Keratinocyte (primary cell): ENCODE measurements at regions not wholly inside any gene's neighbourhood (a gene's known extent, or its start where the extent isn't known, plus 50 kb on each side); places are given as distances from the start of the nearest gene placed in this dataset.

Experiments
- DNase-seq: peaks from one replicate; pipeline ENCODE4 v3.0.0-alpha.2; 2011; ENCODE audit warnings: low read depth, missing footprints, low spot score
- FAIRE-seq: peaks from 2 replicates; lab custom pipeline; 2011; peaks lifted over from hg19 to GRCh38; lab: Jason Lieb, UNC
- H2AFZ ChIP-seq: 2 replicates; pipeline ENCODE4 v1.6.0; 2012; ENCODE audit warnings: low read length, control low read depth, inconsistent platforms; ENCODE audit not compliant: control insufficient read depth
- H3K27ac ChIP-seq: 2 replicates; pipeline ENCODE4 v1.5.1; 2011; ENCODE audit warnings: low read length; ENCODE audit not compliant: control insufficient read depth, insufficient read depth
- H3K27me3 ChIP-seq: 3 replicates; pipeline ENCODE4 v1.6.0; 2011; ENCODE audit warnings: low read length; ENCODE audit not compliant: control insufficient read depth, insufficient read depth; ENCODE audit errors: extremely low read depth
- H3K36me3 ChIP-seq, 2 experiments: 2 replicates in 1 of 2; 3 replicates in 1 of 2; pipeline ENCODE4 v1.5.1; 2011; ENCODE audit warnings: low read length in 2 of 2, mild to moderate bottlenecking in 1 of 2; ENCODE audit not compliant: control insufficient read depth in 2 of 2, insufficient read depth in 2 of 2; ENCODE audit errors: extremely low read depth in 1 of 2
- H3K4me1 ChIP-seq: 3 replicates; pipeline ENCODE4 v1.5.1; 2011; ENCODE audit warnings: low read length; ENCODE audit not compliant: control insufficient read depth, insufficient read depth; ENCODE audit errors: extremely low read depth
- H3K4me2 ChIP-seq: 3 replicates; pipeline ENCODE4 v1.6.0; 2011; ENCODE audit warnings: low read depth, low read length; ENCODE audit not compliant: control insufficient read depth, insufficient read depth; ENCODE audit errors: extremely low read depth
- H3K4me3 ChIP-seq, 3 experiments: fragments of 200-600 bp in 1 of 3; sonication (generic) in 1 of 3; 2 replicates in 2 of 3; 3 replicates in 1 of 3; pipeline ENCODE4 v1.5.1; 2011 to 2016; ENCODE audit warnings: low read length in 3 of 3, mild to moderate bottlenecking in 3 of 3, control low read depth in 2 of 3, inconsistent platforms in 1 of 3, low read depth in 1 of 3, mixed read lengths in 1 of 3, mixed run types in 1 of 3, moderate library complexity in 1 of 3; ENCODE audit not compliant: control insufficient read depth in 2 of 3, insufficient read depth in 2 of 3; ENCODE audit errors: extremely low read depth in 1 of 3
- H3K79me2 ChIP-seq: 2 replicates; pipeline ENCODE4 v1.6.0; 2012; ENCODE audit warnings: low read length; ENCODE audit not compliant: control insufficient read depth, insufficient read depth
- H3K9ac ChIP-seq: 3 replicates; pipeline ENCODE4 v1.6.0; 2011; ENCODE audit warnings: low read length; ENCODE audit not compliant: control insufficient read depth, insufficient read depth; ENCODE audit errors: extremely low read depth
- H3K9me1 ChIP-seq: 3 replicates; pipeline ENCODE4 v1.6.0; 2011; ENCODE audit warnings: low read length; ENCODE audit not compliant: control insufficient read depth, insufficient read depth; ENCODE audit errors: extremely low read depth
- H3K9me3 ChIP-seq: 2 replicates; pipeline ENCODE4 v1.5.1; 2012; ENCODE audit warnings: low read depth, low read length; ENCODE audit not compliant: control insufficient read depth
- H4K20me1 ChIP-seq: 3 replicates; pipeline ENCODE4 v1.6.0; 2011; ENCODE audit warnings: low read length; ENCODE audit not compliant: control insufficient read depth, insufficient read depth; ENCODE audit errors: extremely low read depth
- EZH2 ChIP-seq: IDR thresholded peaks from one replicate; pipeline ENCODE4 v1.6.1; 2012; ENCODE audit warnings: inconsistent platforms, mild to moderate bottlenecking, low read length, moderate library complexity
- dilution Hi-C: fragments of 300-500 bp; cut with MboI; formaldehyde crosslinking; loops from one replicate; pipeline ENCODE4 v1.7.0; 2020; ENCODE audit warnings: low sequenced_read_pairs; ENCODE audit not compliant: extremely low pct_ligation_motif_present
- TF ChIP-seq, protein P1 (sequence below), 3 experiments: IDR thresholded peaks in 1 of 3; conservative IDR thresholded peaks in 1 of 3; optimal IDR thresholded peaks in 1 of 3; 2 replicates in 2 of 3; 3 replicates in 1 of 3; pipeline versions ENCODE3 to v1.5.1; 2011; ENCODE audit warnings: low read length in 3 of 3, mild to moderate bottlenecking in 3 of 3, moderate library complexity in 2 of 3, control low read depth in 1 of 3, inconsistent platforms in 1 of 3; ENCODE audit not compliant: insufficient read depth in 2 of 3; ENCODE audit errors: extremely low read depth in 1 of 3

DNA sequence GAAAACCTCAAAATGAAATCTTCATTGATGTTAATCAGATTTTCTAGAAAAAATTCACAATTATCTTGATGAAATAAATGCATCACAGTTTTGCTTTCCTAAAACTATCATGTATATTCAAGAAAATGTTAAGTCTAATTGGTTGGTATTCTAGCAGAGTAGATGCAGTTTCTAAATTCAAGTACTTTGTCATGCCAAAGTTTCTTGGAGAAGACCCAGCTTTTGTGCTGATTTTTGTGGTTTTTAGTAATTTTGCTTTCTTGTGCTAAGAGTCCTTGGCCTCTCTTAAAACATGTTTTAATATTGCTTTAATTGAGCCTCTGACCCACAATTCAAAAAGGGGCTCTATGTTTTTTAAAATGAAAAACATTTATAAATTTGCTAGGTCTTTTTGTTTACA, 924.8 kb upstream of the PTPRD start:
- no peaks in the 10 kb centered on the region for H3K36me3 ChIP-seq
- H3K9me1 ChIP-seq = no peaks in the 10 kb centered on the region
- no peaks in the 10 kb centered on the region for H4K20me1 ChIP-seq
- TF ChIP-seq EZH2 = no peak
- TF ChIP-seq, protein P1, sequence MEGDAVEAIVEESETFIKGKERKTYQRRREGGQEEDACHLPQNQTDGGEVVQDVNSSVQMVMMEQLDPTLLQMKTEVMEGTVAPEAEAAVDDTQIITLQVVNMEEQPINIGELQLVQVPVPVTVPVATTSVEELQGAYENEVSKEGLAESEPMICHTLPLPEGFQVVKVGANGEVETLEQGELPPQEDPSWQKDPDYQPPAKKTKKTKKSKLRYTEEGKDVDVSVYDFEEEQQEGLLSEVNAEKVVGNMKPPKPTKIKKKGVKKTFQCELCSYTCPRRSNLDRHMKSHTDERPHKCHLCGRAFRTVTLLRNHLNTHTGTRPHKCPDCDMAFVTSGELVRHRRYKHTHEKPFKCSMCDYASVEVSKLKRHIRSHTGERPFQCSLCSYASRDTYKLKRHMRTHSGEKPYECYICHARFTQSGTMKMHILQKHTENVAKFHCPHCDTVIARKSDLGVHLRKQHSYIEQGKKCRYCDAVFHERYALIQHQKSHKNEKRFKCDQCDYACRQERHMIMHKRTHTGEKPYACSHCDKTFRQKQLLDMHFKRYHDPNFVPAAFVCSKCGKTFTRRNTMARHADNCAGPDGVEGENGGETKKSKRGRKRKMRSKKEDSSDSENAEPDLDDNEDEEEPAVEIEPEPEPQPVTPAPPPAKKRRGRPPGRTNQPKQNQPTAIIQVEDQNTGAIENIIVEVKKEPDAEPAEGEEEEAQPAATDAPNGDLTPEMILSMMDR (optimal IDR thresholded peaks at IDR 0.05 in 1 of 3, IDR thresholded peaks at IDR 0.05 in 1 of 3, conservative IDR thresholded peaks at IDR 0.05 in 1 of 3; ENCODE audit: extremely low read depth in 1 of 3, insufficient read depth in 2 of 3, low read length in 3 of 3) = no peak
- H3K79me2 ChIP-seq = no peaks in the 10 kb centered on the region
- no peak overlapping the region for H3K27ac ChIP-seq
- dilution Hi-C loops = no loop called here
- FAIRE-seq = no peak
- no peak for DNase-seq
- H2AFZ ChIP-seq = no peak overlapping the region
- no peak overlapping the region for H3K9ac ChIP-seq
- no peaks in the 10 kb centered on the region for H3K4me1 ChIP-seq
- H3K27me3 ChIP-seq = no peaks in the 10 kb centered on the region
- H3K9me3 ChIP-seq = no peaks in the 10 kb centered on the region
- no peak overlapping the region for H3K4me3 ChIP-seq
- no peak overlapping the region for H3K4me2 ChIP-seq

DNA sequence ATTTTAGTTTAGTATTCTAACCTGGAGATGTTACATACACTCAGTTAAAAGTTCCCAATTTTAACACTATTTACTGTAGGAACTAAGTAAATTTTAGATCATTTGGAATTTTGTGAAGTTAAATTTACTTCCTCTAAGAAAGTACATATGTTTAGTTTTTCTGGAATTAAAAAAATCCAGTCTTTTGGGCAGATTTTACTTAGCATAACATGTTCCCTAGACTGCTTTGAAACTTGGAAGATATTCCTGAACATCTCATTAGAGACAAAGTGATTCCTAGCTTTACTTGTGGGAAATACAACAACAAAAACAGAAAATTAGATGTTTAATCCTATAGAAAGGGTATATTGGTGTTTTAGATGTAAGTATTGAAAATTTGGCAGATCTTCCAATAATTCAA, 930.0 kb upstream of the PTPRD start:
- H3K79me2 ChIP-seq = no peaks in the 10 kb centered on the region
- H3K4me3 ChIP-seq = no peak overlapping the region
- dilution Hi-C loops = no loop called here
- TF ChIP-seq, protein P1 (optimal IDR thresholded peaks at IDR 0.05 in 1 of 3, IDR thresholded peaks at IDR 0.05 in 1 of 3, conservative IDR thresholded peaks at IDR 0.05 in 1 of 3; ENCODE audit: extremely low read depth in 1 of 3, insufficient read depth in 2 of 3, low read length in 3 of 3) = no peak
- no peak for TF ChIP-seq EZH2
- no peak overlapping the region for H3K27ac ChIP-seq
- H3K36me3 ChIP-seq = no peaks in the 10 kb centered on the region
- H3K27me3 ChIP-seq = no peaks in the 10 kb centered on the region
- no peaks in the 10 kb centered on the region for H4K20me1 ChIP-seq
- no peak overlapping the region for H3K9ac ChIP-seq
- no peak for DNase-seq
- no peaks in the 10 kb centered on the region for H3K9me1 ChIP-seq
- H3K4me1 ChIP-seq = no peaks in the 10 kb centered on the region
- H2AFZ ChIP-seq = no peak overlapping the region
- FAIRE-seq = no peak
- no peaks in the 10 kb centered on the region for H3K9me3 ChIP-seq
- H3K4me2 ChIP-seq = no peak overlapping the region
